ENCODE measurements at regions not wholly inside any gene's neighbourhood (a gene's known extent, or its start where the extent isn't known, plus 50 kb on each side); places are given as distances from the start of the nearest gene placed in this dataset.
A peak's percentile ranks its signal among the peaks of the same experiment; 100 is the strongest.

DNA sequence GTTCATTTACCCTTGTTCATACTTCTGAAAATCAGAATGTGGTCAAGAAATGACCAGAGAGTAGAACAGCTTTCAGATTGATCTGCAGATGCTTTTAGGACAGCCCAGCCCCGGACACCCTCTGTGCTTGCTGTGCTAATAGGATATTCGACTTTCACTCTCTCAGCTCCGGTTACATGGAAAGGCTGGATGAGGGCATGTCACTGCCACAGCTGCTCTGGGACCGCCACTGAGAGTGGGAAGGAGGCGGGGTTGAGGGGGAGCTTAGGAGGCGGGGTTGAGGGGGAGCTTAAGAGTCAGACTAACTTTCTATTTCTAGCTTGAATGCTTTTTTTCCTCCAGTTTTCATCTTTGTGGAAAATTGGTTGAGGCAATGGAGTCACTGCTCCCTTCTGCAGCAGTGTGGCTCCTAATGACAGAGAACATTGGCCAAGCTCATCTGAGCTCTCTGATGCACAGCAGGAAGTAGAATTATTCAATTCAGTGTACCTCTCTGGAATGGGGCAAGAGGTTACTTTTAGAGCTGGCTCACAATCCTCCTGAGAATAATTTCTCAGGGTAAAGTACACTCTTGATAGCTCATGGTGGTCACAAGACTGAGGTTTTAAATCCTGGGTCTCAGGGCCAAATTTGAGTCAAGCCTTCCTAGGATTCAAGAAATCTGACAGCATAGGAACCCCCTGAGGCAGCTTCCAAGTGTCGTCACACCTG is 74.6 kb upstream of the NPAS1 start:
- Histone ChIP-seq H3K4me1 (peaks cover 0 to 68% (median 55%) of the 10 kb centered on the region in 4 donors), H3K27ac (peak overlapping the region; percentile 87 to 88), H3K27me3 (no peaks in the 10 kb centered on the region), H3K9me3 (no peaks in the 10 kb centered on the region), H3K36me3 (peaks cover 0 to 4% (median 0%) of the 10 kb centered on the region in 3 donors), H3K4me3 (peak overlapping the region; percentile 18 to 38)
- DNase-seq = peak; percentile 76 to 90
- intact Hi-C loops (cut with DNase I; ENCODE audit: low total_unique reads) = loop anchor here (10.0 kb wide), 1 partner anchor 80 kb away; the partner anchor contains the start of gene ARHGAP35
- TF ChIP-seq CTCF (IDR thresholded peaks at IDR 0.05) = no peak

DNA sequence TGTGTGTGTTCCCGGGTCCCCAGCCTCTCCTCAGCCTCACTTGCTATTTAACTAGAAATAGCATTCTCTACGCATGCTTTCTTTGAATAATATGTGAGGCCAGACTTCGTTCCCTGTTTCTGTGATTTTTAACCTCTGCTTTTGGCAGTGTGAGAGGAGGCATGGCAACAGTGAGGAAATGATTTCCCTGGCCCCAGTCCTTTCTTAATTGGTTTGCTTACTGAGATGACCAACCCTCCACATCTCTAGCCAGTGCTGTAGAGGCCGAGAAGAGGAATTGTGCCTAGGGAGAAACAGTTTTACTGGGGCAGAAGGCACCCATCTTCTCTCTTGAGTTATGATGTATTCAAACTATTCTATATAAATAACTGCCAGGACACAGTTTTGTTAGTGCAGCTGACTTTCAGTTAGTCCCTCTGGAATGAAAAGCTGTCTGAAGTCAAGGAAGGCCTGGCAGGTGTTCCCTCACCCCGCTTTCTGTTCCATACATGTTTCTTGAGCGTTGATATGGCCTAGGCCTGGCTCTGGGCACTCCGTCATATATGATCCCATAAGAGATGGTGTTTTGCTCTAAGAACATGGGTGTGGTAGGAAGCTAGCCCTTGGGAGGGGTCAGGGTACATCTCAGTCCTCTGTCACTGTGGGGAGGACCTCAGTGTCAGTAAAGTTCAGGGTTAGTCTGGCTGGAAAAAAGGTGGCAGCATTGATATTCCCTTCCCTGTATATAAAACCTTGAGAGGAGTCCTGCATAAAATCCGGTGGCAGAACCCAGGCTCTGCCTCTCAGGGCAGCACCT is 73.7 kb upstream of the NPAS1 start:
- H3K4me1 ChIP-seq = peaks cover 0 to 76% (median 62%) of the 10 kb centered on the region in 4 donors
- peak in 1 of 2 donors; percentile 31 for DNase-seq
- peak overlapping the region; percentile 87 to 88 for H3K27ac ChIP-seq
- intact Hi-C loops (cut with DNase I; ENCODE audit: low total_unique reads) = loop anchor here (10.0 kb wide), 1 partner anchor 81 kb away; the partner anchor contains the start of gene ARHGAP35
- no peak for TF ChIP-seq CTCF (IDR thresholded peaks at IDR 0.05)
- H3K9me3 ChIP-seq = no peaks in the 10 kb centered on the region
- no peaks in the 10 kb centered on the region for H3K27me3 ChIP-seq
- peak overlapping the region; percentile 18 to 38 for H3K4me3 ChIP-seq
- peaks cover 0 to under 1% (median 0%) of the 10 kb centered on the region in 3 donors for H3K36me3 ChIP-seq

DNA sequence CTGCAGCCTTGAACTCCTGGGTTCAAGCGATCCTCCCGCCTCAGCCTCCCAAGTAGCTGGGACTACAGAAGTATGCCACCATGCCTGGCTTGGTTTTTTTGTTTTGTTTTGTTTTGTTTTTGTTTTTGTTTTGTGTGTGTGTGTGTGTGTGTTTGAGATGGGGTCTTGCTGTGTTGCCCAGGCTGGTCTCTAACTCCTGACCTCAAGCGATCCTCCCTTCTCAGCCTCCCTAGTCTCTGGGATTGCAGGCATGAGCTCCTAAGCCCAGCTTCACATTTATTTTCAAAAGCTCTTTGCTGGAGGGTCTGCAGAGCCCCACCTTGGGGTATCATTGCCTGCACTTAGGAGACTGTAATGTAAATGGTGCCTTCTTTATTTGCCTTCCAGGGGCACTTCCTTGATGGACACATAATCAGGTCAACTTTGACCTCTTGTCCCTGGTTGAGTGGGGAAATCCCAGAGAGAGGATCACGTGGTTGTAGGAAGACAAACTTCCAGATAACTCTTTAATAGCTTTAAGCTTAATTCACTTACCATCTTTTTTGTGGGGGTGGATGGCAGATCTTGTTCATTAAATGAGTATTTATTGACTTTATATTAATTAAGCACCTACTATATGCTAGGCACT is 72.9 kb upstream of the NPAS1 start:
- peak overlapping the region; percentile 87 to 88 for H3K27ac ChIP-seq
- H3K27me3 ChIP-seq = no peaks in the 10 kb centered on the region
- no peaks in the 10 kb centered on the region for H3K9me3 ChIP-seq
- DNase-seq = no peak
- intact Hi-C loops (cut with DNase I; ENCODE audit: low total_unique reads) = loop anchor here (10.0 kb wide), 1 partner anchor 82 kb away; the partner anchor contains the start of gene ARHGAP35
- H3K4me1 ChIP-seq = peaks cover 0 to 84% (median 71%) of the 10 kb centered on the region in 4 donors
- no peak overlapping the region for H3K4me3 ChIP-seq
- TF ChIP-seq CTCF (IDR thresholded peaks at IDR 0.05) = no peak
- no peaks in the 10 kb centered on the region for H3K36me3 ChIP-seq

DNA sequence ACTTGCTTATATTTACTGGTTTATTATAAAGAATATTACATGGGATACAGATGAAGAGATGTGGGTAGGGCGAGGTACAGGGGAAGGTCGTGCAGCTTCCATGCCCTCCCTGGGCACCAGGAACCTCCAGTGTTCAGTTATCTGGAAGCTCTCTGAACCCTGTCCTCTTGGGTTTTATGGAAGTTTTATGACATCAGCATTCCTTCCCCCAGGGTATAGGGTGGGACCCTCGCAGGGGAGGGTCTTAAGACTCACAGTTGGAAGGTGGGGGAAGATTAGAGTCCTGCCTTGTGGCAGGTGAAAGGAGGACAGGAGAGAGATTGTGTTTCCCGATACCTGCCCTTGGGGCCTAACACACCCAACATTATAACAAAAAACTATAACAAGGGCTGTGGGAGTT is 71.8 kb upstream of the NPAS1 start:
- Histone ChIP-seq H3K27me3 (no peaks in the 10 kb centered on the region), H3K4me3 (no peak overlapping the region), H3K27ac (peak overlapping the region; percentile 87 to 88), H3K9me3 (no peaks in the 10 kb centered on the region), H3K4me1 (peaks cover 0 to 89% (median 75%) of the 10 kb centered on the region in 4 donors), H3K36me3 (no peaks in the 10 kb centered on the region)
- no peak for TF ChIP-seq CTCF (IDR thresholded peaks at IDR 0.05)
- no peak for DNase-seq
- intact Hi-C loops (cut with DNase I; ENCODE audit: low total_unique reads) = loop anchor here (10.0 kb wide), 1 partner anchor 83 kb away; the partner anchor contains the start of gene ARHGAP35

DNA sequence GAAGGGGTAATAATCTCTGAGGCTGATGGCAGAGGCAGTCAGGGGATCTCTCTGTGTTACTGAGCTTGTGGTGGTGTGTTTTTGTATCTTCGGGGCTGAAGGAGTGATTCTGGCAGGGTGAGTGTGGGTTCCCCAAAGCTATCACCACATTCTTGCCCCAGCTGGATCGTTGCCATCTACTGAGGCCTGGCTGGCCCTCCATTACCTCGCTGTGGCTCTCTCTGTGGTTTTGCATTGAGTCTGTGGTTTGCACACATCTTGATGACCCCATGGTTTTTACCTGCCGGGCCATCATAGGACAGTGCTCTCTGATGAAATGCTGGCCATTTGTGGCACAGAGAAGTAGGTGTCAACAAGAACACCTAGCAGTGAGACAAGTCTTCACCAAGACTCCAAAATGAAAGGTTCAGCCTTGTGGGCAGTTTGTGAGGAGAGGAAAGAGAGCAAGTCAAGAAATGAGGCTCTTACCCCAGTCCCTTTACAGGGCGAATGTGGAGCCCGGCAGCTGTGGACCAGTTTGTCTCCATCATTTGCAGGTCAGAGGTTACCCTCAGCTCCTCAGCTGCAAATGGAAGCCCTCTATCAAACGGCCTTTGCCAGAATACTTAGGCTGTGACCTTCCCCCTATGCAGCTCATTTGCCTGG is 69.0 kb upstream of the NPAS1 start:
- H3K4me3 ChIP-seq = no peak overlapping the region
- H3K27me3 ChIP-seq = no peaks in the 10 kb centered on the region
- no peaks in the 10 kb centered on the region for H3K9me3 ChIP-seq
- intact Hi-C loops (cut with DNase I; ENCODE audit: low total_unique reads) = no loop called here
- peak overlapping the region; percentile 27 to 35 for H3K27ac ChIP-seq
- DNase-seq = no peak
- TF ChIP-seq CTCF (IDR thresholded peaks at IDR 0.05) = no peak
- H3K4me1 ChIP-seq = peaks cover 0 to 70% (median 54%) of the 10 kb centered on the region in 4 donors
- H3K36me3 ChIP-seq = no peaks in the 10 kb centered on the region

All from tibial artery (tissue), 4 donors.